ENCODE measurements at regions not wholly inside any gene's neighbourhood (a gene's known extent, or its start where the extent isn't known, plus 50 kb on each side); places are given as distances from the start of the nearest gene placed in this dataset.

DNA sequence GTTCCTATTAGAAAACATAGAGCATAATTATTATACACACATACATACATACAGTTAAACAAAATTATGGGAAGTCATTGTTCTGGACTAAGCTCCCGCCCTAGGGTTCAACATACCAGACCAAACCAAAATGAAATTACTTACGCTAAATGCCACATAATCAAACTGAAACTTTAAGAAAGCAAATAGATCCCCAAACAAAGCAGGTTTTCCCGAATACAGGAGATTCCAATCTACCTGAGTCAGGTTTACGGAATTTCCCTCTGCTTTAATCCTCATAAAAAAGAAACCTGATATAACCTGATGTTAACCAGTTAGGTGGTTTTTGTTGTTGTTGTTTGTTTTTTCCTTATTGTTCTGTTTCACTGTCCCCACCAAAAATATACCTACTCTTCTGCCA, 1886.9 kb downstream of the NCAM2 start:
- TF ChIP-seq POLR2A (IDR thresholded peaks at IDR 0.05; ENCODE audit: low read length): no peak
- TF ChIP-seq GATA1 (IDR thresholded peaks at IDR 0.05; ENCODE audit: low read depth, low read length): no peak
